ENCODE measurements at regions not wholly inside any gene's neighbourhood (a gene's known extent, or its start where the extent isn't known, plus 50 kb on each side); places are given as distances from the start of the nearest gene placed in this dataset.

- TF ChIP-seq, protein P1, sequence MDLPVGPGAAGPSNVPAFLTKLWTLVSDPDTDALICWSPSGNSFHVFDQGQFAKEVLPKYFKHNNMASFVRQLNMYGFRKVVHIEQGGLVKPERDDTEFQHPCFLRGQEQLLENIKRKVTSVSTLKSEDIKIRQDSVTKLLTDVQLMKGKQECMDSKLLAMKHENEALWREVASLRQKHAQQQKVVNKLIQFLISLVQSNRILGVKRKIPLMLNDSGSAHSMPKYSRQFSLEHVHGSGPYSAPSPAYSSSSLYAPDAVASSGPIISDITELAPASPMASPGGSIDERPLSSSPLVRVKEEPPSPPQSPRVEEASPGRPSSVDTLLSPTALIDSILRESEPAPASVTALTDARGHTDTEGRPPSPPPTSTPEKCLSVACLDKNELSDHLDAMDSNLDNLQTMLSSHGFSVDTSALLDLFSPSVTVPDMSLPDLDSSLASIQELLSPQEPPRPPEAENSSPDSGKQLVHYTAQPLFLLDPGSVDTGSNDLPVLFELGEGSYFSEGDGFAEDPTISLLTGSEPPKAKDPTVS (IDR thresholded peaks at IDR 0.05; ENCODE audit: low read depth, low read length): no peak
- no peak for TF ChIP-seq HDAC2 (IDR thresholded peaks at IDR 0.05)
- no peak for TF ChIP-seq CBX3 (IDR thresholded peaks at IDR 0.05; ENCODE audit: borderline replicate concordance, low read depth)
- TF ChIP-seq ELK1 (IDR thresholded peaks at IDR 0.05; ENCODE audit: low read depth, low read length): no peak
- TF ChIP-seq RAD21 (IDR thresholded peaks at IDR 0.05; ENCODE audit: insufficient read depth, low read depth, low read length): no peak
- TF ChIP-seq BHLHE40 (IDR thresholded peaks at IDR 0.05; ENCODE audit: borderline replicate concordance in 1 of 2, low read depth in 2 of 2, low read length in 1 of 2): no peak
- no peak for TF ChIP-seq HDAC6 (IDR thresholded peaks at IDR 0.05; ENCODE audit: unreplicated experiment)
- no peak for TF ChIP-seq SUZ12 (IDR thresholded peaks at IDR 0.05; ENCODE audit: unreplicated experiment)
- TF ChIP-seq TCF7 (IDR thresholded peaks at IDR 0.05; ENCODE audit: borderline replicate concordance): no peak
Measured at GRCh38 chr1:217955723-217956122, 324.6 kb downstream of the SPATA17 start (continued).

DNA sequence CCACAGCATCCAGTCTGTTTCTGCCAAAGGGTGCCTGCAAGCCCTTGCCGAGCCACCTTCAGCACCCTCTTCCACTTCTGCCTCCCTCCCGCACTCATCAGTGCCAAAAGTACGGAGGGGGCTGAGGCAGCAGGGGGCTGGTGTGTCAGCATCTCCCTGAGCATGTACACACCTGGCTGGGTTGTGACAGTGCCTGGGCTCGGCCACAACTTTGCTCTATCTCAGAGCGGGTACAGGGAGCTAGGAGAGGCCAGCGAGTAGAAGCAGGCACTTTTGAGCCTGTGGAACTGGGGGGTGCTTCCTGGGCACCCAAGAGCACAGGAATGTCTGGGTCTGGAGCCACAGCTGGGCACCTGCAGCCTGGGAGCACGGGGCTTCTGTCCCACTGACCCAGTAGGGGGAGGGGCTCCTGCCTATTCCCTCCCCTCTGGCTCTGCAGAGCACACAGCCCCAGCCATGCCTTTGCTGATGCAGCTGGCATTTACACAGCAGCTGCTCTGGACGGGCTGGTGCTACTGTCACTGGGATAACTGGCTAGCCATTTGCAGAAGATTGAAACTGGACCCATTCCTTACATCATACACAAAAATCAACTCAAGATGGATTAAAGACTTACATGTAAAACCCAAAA lies 319.8 kb upstream of the RRP15 start:
- Histone ChIP-seq H3K9me3 (replicated peaks; ENCODE audit: control insufficient read depth, insufficient read depth, low read length) (no peaks in the 10 kb centered on the region; the same call in 2 of the 3 replicates), H3K36me3 (ENCODE audit: control insufficient read depth in 2 of 2, insufficient read depth in 2 of 2, low read length in 1 of 2) (no peaks in the 10 kb centered on the region), H3K27me3 (replicated peaks in 1 of 2; ENCODE audit: control insufficient read depth in 2 of 2, insufficient read depth in 2 of 2, low read length in 1 of 2) (no peaks in the 10 kb centered on the region; a peak in 1 of 4 replicates), H4K20me1 (ENCODE audit: control insufficient read depth, insufficient read depth) (no peaks in the 10 kb centered on the region), H3K4me2 (ENCODE audit: control insufficient read depth, insufficient read depth) (no peak overlapping the region), H3K4me3 (no peak overlapping the region), H3K4me1 (ENCODE audit: control insufficient read depth, insufficient read depth, low read length) (no peaks in the 10 kb centered on the region), H2AFZ (ENCODE audit: control insufficient read depth, low read depth, low read length) (no peak overlapping the region), H3K27ac (ENCODE audit: control insufficient read depth, insufficient read depth) (no peak overlapping the region), H3K79me2 (ENCODE audit: control insufficient read depth, insufficient read depth, low read length) (no peaks in the 10 kb centered on the region), H3K9ac (ENCODE audit: control insufficient read depth, insufficient read depth, low read length) (no peak overlapping the region)
- ATAC-seq: no peak
- no TSS peak for BruUV-seq (replicated peaks)
- no peak for FAIRE-seq
- ChIA-PET CTCF (no interaction called here), POLR2A (no interaction called here), SMC1A (ENCODE audit: uncharacterized antibody, unreplicated experiment) (interaction anchor here (1.2 kb wide), 1 partner anchor 11 kb away, joined by 4 read pairs; no protein-coding TSS in a partner anchor), RAD21 (ENCODE audit: unreplicated experiment) (no interaction called here)
- in situ Hi-C loops (cut with MboI): no loop called here
- intact Hi-C loops (cut with micrococcal nuclease; ENCODE audit: unreplicated experiment): no loop called here
- WGBS (ENCODE audit: insufficient coverage, insufficient replicate concordance, low lambda C conversion rate, missing lambda C conversion rate): 25% methylated on average over 8 of the region's 8 CpGs
- no peak for DNase-seq (ENCODE audit: low read depth, low spot score)
- TF ChIP-seq RELB (IDR thresholded peaks at IDR 0.05; ENCODE audit: low read depth): no peak
- no peak for TF ChIP-seq IKZF2 (IDR thresholded peaks at IDR 0.05)
- no peak for TF ChIP-seq RCOR1 (conservative IDR thresholded peaks at IDR 0.05; ENCODE audit: low read depth, low read length)
- no peak for TF ChIP-seq RB1 (IDR thresholded peaks at IDR 0.05; ENCODE audit: borderline replicate concordance)
- TF ChIP-seq, protein P2, sequence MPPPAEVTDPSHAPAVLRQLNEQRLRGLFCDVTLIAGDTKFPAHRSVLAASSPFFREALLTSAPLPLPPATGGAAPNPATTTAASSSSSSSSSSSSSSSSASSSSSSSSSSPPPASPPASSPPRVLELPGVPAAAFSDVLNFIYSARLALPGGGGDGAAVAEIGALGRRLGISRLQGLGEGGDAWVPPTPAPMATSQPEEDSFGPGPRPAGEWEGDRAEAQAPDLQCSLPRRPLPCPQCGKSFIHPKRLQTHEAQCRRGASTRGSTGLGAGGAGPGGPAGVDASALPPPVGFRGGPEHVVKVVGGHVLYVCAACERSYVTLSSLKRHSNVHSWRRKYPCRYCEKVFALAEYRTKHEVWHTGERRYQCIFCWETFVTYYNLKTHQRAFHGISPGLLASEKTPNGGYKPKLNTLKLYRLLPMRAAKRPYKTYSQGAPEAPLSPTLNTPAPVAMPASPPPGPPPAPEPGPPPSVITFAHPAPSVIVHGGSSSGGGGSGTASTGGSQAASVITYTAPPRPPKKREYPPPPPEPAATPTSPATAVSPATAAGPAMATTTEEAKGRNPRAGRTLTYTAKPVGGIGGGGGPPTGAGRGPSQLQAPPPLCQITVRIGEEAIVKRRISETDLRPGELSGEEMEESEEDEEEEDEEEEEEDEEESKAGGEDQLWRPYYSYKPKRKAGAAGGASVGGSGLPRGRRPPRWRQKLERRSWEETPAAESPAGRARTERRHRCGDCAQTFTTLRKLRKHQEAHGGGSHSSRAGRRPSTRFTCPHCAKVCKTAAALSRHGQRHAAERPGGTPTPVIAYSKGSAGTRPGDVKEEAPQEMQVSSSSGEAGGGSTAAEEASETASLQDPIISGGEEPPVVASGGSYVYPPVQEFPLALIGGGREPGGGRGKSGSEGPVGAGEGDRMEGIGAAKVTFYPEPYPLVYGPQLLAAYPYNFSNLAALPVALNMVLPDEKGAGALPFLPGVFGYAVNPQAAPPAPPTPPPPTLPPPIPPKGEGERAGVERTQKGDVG (CRISPR knock-in tag; IDR thresholded peaks at IDR 0.05): no peak
- no peak for TF ChIP-seq BMI1 (IDR thresholded peaks at IDR 0.05; ENCODE audit: borderline replicate concordance)
- no peak for TF ChIP-seq KLF5 (IDR thresholded peaks at IDR 0.05; ENCODE audit: partially characterized antibody)
